Activated naive CD8-positive, alpha-beta T cell treated with anti-CD3 and anti-CD28 coated beads for 36 hours (primary cell): ENCODE measurements at regions not wholly inside any gene's neighbourhood (a gene's known extent, or its start where the extent isn't known, plus 50 kb on each side); places are given as distances from the start of the nearest gene placed in this dataset.

Experiments
- DNase-seq: peaks from one replicate; pipeline ENCODE4 v3.0.0; 2021
- H3K27ac Mint-ChIP-seq: one replicate; pipeline ENCODE4 v1.8.0; 2022; ENCODE audit warnings: mild to moderate bottlenecking, moderate library complexity, mixed read lengths
- H3K27me3 Mint-ChIP-seq: one replicate; pipeline ENCODE4 v1.8.0; 2022; ENCODE audit warnings: mild to moderate bottlenecking, mixed read lengths
- H3K36me3 Mint-ChIP-seq: one replicate; pipeline ENCODE4 v1.8.0; 2021; ENCODE audit warnings: mild to moderate bottlenecking, mixed read lengths
- H3K4me1 Mint-ChIP-seq: one replicate; pipeline ENCODE4 v1.8.0; 2021; ENCODE audit warnings: mixed read lengths
- H3K4me3 Mint-ChIP-seq: one replicate; pipeline ENCODE4 v1.8.0; 2022; ENCODE audit warnings: mild to moderate bottlenecking, moderate library complexity, mixed read lengths
- H3K9me3 Mint-ChIP-seq: one replicate; pipeline ENCODE4 v1.8.0; 2022; ENCODE audit warnings: mixed read lengths

DNA sequence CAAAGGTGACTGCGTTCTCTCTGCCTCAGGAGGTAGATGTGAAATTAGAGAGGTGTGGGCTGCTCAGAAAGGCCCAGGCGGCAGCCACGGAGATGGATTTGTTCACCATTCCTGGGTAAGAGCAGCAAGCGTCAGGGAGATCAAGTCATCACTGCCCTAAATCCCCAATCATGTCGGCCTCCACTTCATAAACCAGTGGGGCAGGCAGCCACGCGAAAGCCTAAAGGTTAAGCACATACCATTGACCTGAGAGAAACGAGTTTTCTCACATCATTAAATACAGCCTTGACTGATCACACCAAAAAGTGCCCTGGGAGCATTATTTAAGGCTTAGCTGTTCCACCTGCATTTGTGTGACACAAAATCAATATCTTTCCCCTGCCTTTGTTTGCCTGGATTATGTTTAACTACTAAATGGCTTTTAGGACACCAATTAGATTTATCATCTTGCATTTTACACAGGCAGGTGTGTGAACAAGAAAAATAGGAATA, 50.7 kb upstream of the FOXB1 start:
- H3K27me3 Mint-ChIP-seq = no peaks in the 10 kb centered on the region
- DNase-seq = no peak
- peaks cover 6% of the 10 kb centered on the region for H3K4me1 Mint-ChIP-seq
- no peaks in the 10 kb centered on the region for H3K36me3 Mint-ChIP-seq
- H3K9me3 Mint-ChIP-seq = peaks cover 12% of the 10 kb centered on the region
- H3K4me3 Mint-ChIP-seq = no peak overlapping the region
- H3K27ac Mint-ChIP-seq = no peak overlapping the region

DNA sequence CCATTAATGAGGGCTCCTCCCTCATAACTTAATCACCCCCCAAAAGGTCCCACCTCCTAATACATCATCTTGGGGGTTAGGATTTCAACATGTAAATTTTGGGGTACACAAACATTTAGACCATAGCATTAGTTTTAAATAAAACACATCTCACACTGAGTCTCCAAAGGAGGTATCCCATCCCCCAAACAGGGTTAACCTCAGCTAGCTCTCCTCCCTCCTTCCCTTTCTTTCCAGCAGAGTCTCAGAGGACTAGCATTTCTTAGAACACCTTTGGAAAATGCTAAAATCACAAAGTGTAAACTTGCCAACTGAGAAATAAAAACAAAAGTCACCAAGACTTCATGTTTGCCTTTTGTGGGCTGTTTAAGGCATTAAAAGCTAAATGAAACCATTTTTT, 51.2 kb upstream of the FOXB1 start:
- H3K4me3 Mint-ChIP-seq = no peak overlapping the region
- H3K36me3 Mint-ChIP-seq = no peaks in the 10 kb centered on the region
- DNase-seq = no peak
- H3K27me3 Mint-ChIP-seq = no peaks in the 10 kb centered on the region
- no peak overlapping the region for H3K27ac Mint-ChIP-seq
- peaks cover 3% of the 10 kb centered on the region for H3K4me1 Mint-ChIP-seq
- H3K9me3 Mint-ChIP-seq = peaks cover 8% of the 10 kb centered on the region

DNA sequence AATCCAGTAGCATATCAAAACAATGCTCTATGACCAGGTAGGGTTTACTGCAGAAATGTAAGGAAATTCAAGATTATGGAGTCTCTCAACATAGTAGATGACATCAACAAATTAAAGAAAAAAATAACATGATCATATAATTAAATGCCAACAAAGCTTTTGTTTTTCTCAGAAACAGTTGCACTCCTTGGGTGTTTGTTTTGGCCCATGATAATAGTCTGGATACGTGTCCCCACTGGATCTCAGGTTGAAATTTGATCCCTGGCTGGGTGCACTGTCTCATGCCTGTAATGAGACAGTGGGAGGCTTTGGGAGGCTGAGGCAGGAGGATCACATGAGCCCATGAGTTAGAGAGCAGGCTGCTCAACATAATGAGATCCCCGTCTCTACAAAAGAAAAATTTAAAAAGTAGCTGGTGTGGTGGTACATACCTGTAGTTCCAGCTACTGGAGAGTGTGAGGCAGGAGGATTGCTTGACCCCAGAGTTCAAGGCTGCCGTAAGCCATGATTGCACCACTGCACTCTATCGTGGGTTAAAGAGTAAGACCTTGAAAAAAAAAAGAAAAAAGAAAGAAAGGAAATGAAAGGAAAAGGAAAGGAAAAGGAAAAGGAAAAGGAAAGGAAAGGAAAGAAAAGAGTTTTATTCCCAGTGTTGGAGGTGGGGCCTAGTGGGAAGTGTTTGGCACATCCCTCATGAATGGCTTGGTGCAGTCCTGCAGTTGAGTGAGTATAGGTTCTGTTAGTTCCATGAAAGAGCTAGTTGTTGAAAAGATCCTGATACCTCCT, 53.3 kb upstream of the FOXB1 start:
- H3K36me3 Mint-ChIP-seq = no peaks in the 10 kb centered on the region
- peaks cover 3% of the 10 kb centered on the region for H3K4me1 Mint-ChIP-seq
- H3K27ac Mint-ChIP-seq = no peak overlapping the region
- peaks cover 4% of the 10 kb centered on the region for H3K27me3 Mint-ChIP-seq
- DNase-seq = no peak
- H3K4me3 Mint-ChIP-seq = no peak overlapping the region
- peaks cover 2% of the 10 kb centered on the region for H3K9me3 Mint-ChIP-seq

DNA sequence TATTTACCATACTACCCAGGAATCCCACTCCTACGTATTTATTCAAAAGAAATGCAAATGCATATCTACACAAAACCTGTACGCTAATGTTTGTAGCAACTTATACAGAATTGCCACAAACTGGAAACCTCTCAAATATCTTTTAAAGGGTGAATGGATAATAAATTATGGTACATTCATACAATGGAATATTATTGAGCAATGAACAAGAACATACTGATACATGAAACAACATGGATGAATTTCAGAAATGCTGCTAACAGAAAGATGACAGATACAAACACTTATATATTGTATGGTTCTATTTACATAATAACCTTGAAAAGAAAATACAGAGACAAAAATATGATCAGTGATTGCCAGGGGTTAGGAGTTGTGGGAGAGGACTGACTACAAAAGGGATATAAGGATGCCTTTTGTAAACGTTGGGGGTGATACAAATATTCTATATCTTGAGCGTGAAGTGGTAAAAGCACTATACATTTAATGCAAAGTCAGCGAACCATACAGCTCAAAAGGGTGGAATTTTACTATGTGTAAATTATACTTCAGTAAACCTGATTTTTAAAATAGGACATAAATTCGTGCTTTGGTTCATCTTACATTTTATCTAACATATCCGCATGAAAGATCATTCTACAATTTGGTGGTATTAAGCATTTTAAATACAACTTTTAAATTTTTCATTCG, 55.0 kb upstream of the FOXB1 start:
- H3K27me3 Mint-ChIP-seq = peaks cover 4% of the 10 kb centered on the region
- H3K4me1 Mint-ChIP-seq = peaks cover 3% of the 10 kb centered on the region
- no peaks in the 10 kb centered on the region for H3K36me3 Mint-ChIP-seq
- no peak overlapping the region for H3K4me3 Mint-ChIP-seq
- no peak overlapping the region for H3K27ac Mint-ChIP-seq
- peaks cover 2% of the 10 kb centered on the region for H3K9me3 Mint-ChIP-seq
- no peak for DNase-seq

DNA sequence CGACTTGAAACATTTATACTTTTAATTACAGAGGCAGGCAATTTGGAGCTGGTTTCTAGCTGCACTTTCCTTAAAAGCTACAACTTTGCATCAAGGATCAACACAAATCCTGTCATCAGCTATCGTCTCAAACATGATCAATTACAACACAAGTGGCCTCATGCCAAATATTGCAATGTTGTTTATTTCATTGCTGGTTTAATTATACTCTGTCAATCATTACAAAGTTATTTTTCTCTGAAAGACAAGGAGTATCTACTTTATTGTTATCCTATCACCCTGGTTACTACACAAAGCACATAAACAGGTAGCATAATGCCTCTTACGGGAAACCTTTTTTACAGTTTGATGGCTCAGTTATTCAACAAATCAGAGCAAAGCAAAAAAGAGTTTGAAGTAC, 58.0 kb upstream of the FOXB1 start:
- Mint-ChIP-seq H3K9me3 (peaks cover 2% of the 10 kb centered on the region), H3K36me3 (no peaks in the 10 kb centered on the region), H3K4me1 (peaks cover 3% of the 10 kb centered on the region), H3K4me3 (no peak overlapping the region), H3K27me3 (peaks cover 4% of the 10 kb centered on the region), H3K27ac (no peak overlapping the region)
- no peak for DNase-seq

DNA sequence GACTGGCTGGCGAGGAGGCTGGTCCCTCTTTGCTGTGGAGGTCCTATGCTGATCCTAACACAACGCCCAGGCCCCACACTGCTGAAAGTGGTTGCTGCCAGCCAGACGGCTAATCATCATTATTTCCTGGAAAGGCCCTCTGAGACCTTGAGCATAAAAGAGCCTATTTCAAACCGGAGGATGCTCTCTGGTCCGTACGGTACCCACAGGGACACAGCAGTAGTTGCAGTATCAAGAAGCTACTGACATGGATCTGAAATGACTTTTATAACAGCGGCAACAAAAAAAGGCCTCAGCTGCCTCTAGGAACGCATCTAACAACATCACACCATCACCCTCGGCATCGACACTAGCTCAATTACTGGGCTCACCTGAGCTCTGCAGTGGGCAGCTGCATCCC, 59.1 kb upstream of the FOXB1 start:
- Mint-ChIP-seq H3K36me3 (no peaks in the 10 kb centered on the region), H3K27me3 (peaks cover 4% of the 10 kb centered on the region), H3K4me1 (peaks cover 3% of the 10 kb centered on the region), H3K27ac (no peak overlapping the region), H3K9me3 (peaks cover 2% of the 10 kb centered on the region), H3K4me3 (no peak overlapping the region)
- DNase-seq = no peak

DNA sequence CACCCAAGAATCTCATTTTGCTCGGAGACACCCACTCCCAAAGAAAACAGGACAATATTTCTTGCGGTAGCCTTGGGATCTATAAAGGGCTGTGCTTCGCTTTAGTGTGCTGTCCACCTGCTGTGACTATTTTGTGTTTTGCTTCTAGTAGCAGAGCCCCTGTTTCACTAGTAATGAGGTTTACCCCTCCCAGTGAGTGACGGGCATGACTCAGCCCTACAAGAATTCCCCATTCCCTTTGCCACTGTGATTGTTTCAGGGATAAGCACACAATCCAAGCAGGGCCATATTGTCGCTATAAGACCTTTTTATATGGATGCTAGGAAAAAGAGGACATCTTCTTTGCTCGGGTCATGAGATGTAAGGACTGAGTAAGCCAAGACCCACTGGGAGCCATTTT, 62.5 kb upstream of the FOXB1 start:
- Mint-ChIP-seq H3K36me3 (no peaks in the 10 kb centered on the region), H3K4me3 (no peak overlapping the region), H3K4me1 (no peaks in the 10 kb centered on the region), H3K27me3 (no peaks in the 10 kb centered on the region), H3K9me3 (no peaks in the 10 kb centered on the region), H3K27ac (no peak overlapping the region)
- DNase-seq = no peak

DNA sequence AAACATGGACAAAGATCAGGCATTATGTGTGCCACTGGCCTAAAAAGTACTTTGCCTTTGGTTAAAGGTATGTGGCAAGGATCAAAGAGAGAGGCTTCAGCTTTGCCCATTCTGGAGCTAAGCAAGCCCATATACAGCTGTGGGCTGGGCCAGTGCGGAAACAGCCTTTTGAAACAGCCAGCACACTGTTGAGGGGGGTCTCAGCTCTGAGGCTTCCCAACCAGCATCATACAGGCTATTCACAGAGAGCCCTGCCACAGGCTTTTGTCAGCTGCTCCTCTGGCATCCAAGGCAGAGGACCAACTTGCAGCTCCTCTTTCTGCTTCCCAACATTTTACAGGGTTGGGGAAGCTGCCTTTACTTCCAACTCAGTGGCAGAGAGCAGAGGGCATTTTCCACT, 63.2 kb upstream of the FOXB1 start:
- DNase-seq = no peak
- no peaks in the 10 kb centered on the region for H3K27me3 Mint-ChIP-seq
- no peaks in the 10 kb centered on the region for H3K4me1 Mint-ChIP-seq
- no peaks in the 10 kb centered on the region for H3K9me3 Mint-ChIP-seq
- H3K36me3 Mint-ChIP-seq = no peaks in the 10 kb centered on the region
- H3K27ac Mint-ChIP-seq = no peak overlapping the region
- H3K4me3 Mint-ChIP-seq = no peak overlapping the region

DNA sequence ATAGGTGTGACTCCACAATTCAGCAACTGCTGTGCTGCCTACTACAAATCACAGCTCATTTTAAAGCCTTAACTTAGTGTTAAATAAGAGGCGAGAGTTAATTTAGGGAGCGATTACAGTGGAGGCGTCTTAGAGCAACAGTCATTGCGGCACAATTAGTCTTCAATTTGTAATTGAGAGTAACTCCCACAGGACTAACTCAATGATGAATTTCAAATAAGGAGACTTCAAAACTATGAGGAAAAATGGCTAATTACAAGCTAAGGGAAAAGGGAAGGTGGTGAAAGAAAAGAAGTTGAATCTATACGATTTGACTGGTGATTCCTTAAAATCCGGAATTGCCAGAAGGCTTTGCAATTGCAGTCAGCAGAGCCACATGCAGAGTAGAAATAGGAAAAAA, 63.7 kb upstream of the FOXB1 start:
- no peak overlapping the region for H3K4me3 Mint-ChIP-seq
- no peak for DNase-seq
- no peaks in the 10 kb centered on the region for H3K27me3 Mint-ChIP-seq
- H3K9me3 Mint-ChIP-seq = no peaks in the 10 kb centered on the region
- no peak overlapping the region for H3K27ac Mint-ChIP-seq
- H3K4me1 Mint-ChIP-seq = no peaks in the 10 kb centered on the region
- no peaks in the 10 kb centered on the region for H3K36me3 Mint-ChIP-seq

DNA sequence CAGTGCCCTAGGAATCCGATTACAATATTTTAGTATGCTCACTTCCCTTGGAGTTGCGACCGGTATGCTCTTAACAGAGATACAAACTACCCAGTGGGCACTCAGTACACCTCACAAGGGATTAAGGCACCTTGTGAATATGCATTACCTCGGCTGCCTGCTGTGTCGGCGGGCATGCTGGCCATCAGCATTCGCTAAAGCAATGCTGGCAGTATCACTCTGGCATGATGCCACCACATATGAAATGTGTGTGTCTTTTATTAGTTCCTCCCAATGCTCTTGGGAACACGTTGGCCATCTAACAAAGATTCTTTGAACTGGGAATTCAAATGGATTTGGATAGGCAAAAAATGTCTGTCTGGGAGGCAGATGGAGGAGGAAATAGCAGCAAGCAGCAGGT, 67.4 kb upstream of the FOXB1 start:
- H3K36me3 Mint-ChIP-seq = no peaks in the 10 kb centered on the region
- H3K27ac Mint-ChIP-seq = no peak overlapping the region
- no peaks in the 10 kb centered on the region for H3K9me3 Mint-ChIP-seq
- peaks cover 4% of the 10 kb centered on the region for H3K27me3 Mint-ChIP-seq
- DNase-seq = no peak
- no peaks in the 10 kb centered on the region for H3K4me1 Mint-ChIP-seq
- no peak overlapping the region for H3K4me3 Mint-ChIP-seq

DNA sequence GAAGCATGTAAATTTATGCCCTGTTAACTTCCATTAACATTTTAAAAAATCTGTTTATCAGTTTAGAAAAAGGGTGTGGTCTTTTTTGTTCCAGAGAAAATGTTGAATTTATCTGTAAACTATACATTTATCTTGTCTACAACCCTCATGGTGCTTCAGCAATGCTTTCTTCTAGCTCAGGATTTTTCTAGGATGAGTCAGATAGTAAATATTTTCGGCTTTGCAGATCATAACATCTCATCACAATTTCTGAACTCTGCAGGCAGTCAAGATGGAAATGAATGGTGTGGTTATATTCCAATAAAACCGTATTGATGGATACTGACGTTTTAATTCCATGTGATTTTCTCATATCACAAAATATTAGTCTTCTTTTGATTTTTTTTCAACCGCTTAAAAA, 70.5 kb upstream of the FOXB1 start:
- H3K27ac Mint-ChIP-seq = no peak overlapping the region
- no peaks in the 10 kb centered on the region for H3K36me3 Mint-ChIP-seq
- no peak overlapping the region for H3K4me3 Mint-ChIP-seq
- H3K27me3 Mint-ChIP-seq = peaks cover 10% of the 10 kb centered on the region
- peaks cover 7% of the 10 kb centered on the region for H3K4me1 Mint-ChIP-seq
- no peaks in the 10 kb centered on the region for H3K9me3 Mint-ChIP-seq
- no peak for DNase-seq

DNA sequence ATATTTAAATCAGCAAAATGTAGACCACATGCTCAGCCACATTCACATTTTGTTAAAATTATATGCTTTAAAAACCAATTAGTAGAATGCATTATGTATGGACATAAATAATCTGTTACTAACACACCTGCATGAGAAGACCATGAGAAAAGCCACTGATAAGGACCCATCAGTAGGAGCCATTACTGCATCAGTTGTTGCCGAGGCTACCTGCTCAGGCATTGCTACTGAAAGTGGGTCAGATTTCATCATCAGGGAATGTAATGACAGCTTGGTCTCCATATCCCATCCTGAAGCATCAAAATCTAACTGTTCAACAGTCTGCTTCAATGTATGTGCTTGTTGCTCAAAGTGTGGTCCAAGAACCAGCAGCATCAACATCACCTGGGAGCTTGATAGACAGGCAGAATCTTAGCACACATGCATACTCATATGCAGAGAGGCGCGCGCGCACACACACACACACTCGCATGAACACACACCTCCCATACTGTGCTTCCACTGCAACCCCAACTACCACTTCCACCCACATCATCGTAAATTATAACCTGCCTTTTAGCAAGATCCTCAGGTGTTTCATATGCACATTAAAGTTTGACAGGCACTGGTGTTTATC, 72.4 kb upstream of the FOXB1 start:
- Mint-ChIP-seq H3K4me3 (no peak overlapping the region), H3K9me3 (no peaks in the 10 kb centered on the region), H3K27ac (no peak overlapping the region), H3K4me1 (peaks cover 7% of the 10 kb centered on the region), H3K27me3 (peaks cover 20% of the 10 kb centered on the region), H3K36me3 (no peaks in the 10 kb centered on the region)
- DNase-seq = no peak

DNA sequence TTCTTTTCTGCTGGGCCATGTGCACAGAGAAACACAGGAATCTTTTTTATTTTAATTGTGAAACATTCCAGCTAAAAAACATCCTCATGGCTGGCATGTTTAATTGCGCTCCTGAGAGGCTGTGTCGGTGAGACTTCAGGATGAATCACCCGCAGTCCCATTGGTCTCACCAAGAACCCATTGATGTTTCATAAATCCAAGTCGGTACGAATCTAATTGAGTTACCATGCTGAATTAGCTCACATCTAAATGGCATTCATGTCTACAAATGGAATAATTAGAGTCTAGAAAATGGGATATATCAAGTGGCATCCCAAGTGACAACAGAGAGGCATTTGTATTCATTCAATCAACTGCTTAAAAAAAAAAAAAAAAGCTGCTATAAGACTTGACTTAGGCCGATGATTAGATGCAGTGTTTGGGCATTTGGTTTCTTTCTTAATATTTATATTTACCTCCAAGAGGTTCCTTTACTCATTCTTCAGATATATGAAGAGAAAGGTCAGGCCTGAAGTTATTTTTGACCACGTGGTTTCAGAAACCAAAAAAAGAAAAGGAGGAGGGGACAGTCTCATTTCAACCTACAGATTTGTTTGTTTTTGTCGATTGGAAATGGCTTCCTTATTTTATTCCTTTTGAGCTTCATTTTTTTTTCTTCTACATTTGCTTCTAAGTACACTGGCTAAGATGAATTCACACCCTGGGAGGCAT, 79.1 kb upstream of the FOXB1 start:
- Mint-ChIP-seq H3K27me3 (peaks cover 39% of the 10 kb centered on the region), H3K27ac (no peak overlapping the region), H3K4me3 (no peak overlapping the region), H3K36me3 (no peaks in the 10 kb centered on the region), H3K4me1 (peaks cover 20% of the 10 kb centered on the region), H3K9me3 (no peaks in the 10 kb centered on the region)
- DNase-seq = no peak

DNA sequence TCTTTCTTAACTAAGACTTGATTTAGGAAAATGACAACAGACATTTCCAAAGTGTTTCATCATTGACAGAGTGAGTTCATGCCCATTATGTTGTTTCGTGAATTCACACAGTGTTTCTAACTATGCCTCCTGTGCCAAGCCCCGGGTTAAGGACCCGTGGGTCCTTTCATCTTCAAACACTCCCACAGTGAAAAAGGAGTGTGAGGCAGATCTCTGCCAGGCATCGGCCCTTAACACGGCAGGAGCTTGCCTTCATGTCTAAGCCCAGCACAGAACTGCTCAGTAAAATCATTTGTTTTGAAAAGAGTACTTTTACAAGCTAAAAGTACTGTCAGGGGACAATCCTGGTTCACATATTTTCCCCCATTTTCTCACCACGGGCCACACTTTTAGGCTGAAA, 80.0 kb upstream of the FOXB1 start:
- Mint-ChIP-seq H3K36me3 (no peaks in the 10 kb centered on the region), H3K27ac (no peak overlapping the region), H3K27me3 (peaks cover 35% of the 10 kb centered on the region), H3K9me3 (no peaks in the 10 kb centered on the region), H3K4me3 (no peak overlapping the region), H3K4me1 (peaks cover 27% of the 10 kb centered on the region)
- DNase-seq = no peak

DNA sequence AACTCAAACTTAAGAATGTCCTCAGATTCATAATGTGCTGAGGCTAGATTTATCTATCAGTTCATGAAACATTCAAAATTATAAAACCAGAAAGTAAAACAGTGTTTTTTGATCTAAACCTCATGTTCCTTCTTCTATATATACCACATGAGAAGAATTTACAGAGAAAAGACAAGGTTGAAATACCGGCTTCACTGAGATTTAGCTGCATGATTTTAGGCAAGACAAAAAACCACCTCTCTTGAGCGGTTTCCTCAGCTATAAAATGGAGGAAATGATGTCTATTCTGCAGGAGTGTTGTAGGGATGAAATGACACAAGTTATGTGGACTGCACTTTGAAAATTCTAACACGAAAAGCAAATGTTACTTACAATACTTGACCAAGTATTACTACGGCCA, 80.6 kb upstream of the FOXB1 start:
- Mint-ChIP-seq H3K4me1 (peaks cover 30% of the 10 kb centered on the region), H3K27ac (no peak overlapping the region), H3K4me3 (no peak overlapping the region), H3K36me3 (no peaks in the 10 kb centered on the region), H3K27me3 (peaks cover 35% of the 10 kb centered on the region), H3K9me3 (no peaks in the 10 kb centered on the region)
- DNase-seq = no peak
